Stimulated activated CD4-positive, alpha-beta T cell treated with anti-CD3 and anti-CD28 coated beads, Interleukin-15, amount 100 ng/mL, for 24 hours (primary cell): ENCODE measurements at regions not wholly inside any gene's neighbourhood (a gene's known extent, or its start where the extent isn't known, plus 50 kb on each side); places are given as distances from the start of the nearest gene placed in this dataset.
A peak's percentile ranks its signal among the peaks of the same experiment; 100 is the strongest.
"Not testable (repeated sequence)": the region's sequence is repeated elsewhere in the genome, so short reads cannot be mapped to it uniquely, and the experiment has no call there.

Experiments used
- DNase-seq: peaks from one replicate; pipeline ENCODE4 v3.0.0-alpha.2; 2020

DNA sequence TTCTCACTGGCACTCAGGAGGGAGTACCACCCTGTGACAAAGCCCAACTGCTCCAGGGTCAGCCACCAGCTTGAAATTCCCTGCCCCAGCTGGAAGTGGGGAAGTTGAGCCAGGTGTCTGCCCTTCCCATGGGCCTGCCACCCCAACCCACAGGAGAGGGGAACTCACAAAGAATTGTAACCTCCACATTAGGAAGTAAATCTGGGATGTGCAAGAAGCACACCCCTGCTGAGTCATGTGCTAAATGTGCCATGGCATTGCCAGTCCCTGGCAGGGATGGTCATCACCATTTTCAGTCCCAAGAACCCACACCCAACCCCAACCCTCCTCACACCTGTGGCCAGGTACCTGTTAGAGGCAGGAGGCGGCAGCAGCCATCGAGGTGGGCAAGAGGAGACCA lies 165.2 kb upstream of the THBS1 start:
- DNase-seq = no peak

DNA sequence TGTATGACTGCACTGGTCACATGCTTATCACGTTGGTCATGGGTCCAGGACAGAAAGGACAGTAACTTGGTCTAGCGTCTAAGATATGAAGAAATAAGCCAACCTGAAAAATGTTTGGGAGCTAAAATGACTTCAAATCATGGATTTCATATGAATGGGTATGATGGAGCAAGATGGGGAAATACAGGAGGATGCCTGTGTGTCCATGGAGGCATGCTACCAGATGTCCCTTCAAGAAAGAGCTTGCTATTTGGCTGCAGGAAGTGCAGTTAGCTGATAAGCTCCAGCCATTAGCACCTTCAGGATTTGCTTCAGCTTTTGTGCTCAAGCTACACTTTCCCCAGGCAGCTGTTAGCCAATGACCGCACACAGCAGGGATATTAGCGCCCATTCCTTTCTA lies 164.6 kb upstream of the THBS1 start:
- DNase-seq = no peak

DNA sequence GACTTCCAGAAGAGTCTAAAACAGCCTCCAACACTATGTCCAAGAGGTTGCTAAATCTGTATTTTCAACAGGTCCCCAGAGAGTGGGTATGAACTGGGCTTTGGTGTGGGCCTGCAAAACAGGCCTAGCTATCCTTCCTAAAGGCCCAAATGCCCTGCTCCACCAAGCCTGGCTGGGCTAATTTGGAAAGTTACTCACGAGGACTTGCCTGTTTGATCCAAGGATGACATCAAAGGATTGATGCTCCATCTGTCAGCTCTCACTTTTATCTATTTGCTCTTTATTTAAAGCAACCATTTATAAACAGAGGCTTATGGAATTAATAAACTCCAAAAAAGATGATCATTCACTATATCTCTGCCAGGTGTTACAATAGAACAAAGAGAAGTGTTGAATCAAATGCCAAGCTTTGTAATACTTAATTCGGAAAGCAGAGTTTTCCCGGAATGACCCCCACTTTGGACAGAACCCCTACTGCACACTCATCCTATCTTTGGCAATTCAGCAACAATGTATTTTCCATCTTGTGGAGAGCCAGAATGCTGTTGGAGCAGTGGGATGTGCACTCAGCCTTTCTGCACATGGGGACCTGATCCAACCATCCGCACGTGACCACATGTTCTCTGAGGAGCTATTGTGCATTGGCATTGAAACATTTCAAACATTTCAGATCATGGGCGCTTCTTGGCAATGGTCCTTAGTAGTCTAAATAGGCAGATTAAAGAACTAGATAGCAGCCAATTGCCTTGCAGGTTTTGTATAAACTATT lies 163.3 kb upstream of the THBS1 start:
- DNase-seq = no peak

DNA sequence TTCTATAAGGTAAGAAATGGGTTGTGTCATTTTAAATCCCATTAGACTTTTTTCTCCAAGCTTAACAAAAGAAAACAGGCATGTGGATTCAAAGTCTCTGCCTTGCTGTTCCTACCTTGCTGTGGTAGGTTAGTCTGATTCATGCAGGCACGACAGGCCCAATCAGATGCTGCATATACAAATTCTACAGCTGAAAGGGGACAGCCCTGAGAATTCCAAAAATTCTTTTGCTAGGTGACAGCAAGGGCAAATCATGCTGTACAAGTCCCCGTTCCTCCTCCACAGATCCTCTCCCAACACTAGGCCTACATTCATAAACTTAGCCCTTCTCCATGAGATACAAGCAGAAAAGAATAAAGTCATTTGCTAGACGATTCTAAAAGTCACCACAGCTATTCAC lies 161.2 kb upstream of the THBS1 start:
- no peak for DNase-seq

DNA sequence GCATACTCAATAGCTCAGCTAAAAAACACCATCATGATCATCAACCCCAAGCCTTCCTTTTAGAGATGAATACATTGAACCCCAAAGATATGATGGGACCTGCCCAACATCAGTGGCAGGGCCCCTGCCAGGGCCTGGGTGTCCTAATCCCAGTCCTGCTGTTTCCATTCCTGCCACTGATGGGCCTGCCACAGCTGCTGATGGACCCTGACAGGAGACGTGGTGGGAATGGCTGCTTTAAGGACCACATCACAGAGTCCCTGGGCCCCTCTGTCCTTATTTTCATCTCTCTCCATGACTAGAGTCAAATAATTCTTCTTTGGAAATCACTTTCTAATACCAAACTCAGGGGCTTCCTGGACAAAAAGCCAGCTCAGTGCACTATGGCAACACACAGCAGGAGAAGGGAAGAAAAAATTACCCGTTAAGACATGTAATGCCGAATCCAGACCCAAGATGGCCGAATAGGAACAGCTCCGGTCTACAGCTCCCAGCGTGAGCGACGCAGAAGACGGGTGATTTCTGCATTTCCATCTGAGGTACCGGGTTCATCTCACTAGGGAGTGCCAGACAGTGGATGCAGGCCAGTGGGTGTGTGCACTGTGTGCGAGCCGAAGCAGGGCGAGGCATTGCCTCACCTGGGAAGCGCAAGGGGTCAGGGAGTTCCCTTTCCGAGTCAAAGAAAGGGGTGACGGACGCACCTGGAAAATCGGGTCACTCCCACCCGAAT lies 160.6 kb upstream of the THBS1 start:
- not testable (repeated sequence) for DNase-seq

GRCh38 chr15:39420853-39421192 lies 160.1 kb upstream of the THBS1 start:
- not testable (repeated sequence) for DNase-seq

DNA sequence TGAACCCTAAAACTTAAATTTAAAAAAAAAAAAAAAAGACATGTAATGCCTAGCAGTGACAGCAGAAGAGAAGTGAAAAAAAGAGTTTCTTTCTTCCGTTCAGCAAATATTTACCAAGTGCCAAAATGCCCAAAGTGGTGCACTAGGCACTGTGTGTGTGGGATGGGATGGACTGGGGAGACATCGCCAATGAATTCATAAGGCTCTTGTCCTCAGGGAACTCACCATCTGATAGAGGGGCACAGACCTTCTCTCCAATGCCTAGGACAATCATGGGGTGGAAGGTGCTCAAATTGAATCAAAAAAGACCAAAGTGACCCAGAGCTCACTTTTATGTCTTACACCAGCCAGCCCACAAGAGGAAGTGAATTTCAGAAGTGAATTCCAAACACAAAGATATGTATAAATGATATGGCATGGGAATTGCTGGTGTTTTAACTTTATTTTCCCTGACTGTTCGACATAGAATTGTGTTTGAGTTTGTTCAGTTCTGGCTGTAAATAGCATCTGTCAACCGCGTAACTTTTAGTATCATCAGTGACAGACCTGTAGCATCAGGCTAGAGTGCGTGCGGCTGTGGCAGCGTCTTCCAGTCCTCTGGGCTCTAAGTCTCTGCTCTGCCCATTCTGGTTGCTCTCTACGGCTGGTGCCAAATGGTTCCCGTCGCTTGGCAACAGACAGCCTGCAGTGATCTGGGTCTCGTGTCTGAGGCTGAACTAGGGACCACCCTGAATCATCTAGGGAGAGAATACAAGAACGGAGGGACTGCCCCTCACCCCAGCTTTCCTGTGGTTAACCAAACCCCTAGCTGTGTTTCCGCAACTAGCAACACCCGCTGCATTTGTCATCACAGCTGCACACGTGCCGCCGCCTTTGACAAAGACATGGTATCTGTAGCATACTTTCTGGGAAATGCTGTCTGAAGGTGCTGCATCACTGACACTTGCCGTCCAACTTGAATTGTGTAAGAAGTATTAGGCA lies 154.0 kb upstream of the THBS1 start:
- peak; percentile 86 for DNase-seq

DNA sequence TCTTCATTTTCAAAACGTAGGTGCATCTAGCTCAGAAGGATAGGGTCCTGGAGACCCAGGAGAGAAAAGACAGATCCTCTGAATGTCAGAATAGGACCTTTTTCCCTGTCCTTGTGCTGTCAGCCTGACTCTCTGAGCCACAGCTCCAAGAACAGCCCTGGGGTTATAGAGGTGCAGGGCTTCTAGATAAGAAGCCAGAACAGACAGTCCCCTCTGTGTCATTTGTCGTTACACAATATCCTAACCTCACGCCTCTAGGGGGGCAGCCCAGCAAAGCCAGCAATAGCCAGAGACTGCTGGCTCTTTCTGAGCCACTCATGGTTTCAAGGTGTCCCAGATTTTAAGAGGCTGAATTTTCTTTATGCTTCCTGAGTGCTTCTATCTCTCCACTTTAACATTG lies 153.2 kb upstream of the THBS1 start:
- peak; percentile 9 for DNase-seq

DNA sequence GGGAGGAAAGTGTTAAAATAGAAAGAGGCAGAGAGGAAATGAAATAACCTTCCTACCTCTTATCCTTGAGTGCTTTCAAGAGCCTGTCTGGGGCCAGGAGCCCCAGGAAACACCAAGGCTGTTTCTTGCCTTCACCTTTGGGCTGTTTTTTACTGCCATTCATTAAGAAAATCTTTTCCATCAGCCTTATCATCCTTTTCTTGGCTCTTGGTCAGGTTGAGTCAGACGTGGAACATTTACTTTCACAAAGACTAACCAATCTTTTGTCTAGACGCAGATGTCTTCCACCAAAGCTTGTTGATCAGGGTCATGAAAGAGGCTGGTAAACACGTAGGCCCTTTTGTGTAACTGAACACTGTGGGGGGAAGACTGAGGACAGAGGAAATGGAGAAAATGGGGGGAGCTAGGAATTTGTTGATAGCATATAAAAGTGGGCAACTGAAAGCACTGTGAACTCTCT lies 151.0 kb upstream of the THBS1 start:
- DNase-seq = peak; percentile 24

DNA sequence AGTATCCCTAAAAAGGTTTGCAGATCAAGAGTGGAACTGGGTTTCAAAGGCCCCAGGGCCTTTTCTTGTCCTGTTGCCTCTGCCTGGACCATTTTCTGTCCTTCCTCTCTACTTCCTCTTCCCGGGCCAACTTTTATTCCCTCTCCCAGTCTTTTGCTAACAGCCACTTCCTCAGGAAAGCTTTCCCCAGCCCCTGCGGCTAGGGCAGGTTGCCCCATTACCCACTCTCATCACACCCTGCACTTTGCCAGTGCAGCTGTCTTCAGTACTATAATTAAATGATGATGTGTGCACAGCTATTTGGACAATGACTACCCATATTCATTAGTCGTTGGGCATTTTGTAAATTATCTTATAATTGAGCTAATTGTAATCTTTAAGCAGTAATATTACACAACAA lies 150.5 kb upstream of the THBS1 start:
- no peak for DNase-seq

DNA sequence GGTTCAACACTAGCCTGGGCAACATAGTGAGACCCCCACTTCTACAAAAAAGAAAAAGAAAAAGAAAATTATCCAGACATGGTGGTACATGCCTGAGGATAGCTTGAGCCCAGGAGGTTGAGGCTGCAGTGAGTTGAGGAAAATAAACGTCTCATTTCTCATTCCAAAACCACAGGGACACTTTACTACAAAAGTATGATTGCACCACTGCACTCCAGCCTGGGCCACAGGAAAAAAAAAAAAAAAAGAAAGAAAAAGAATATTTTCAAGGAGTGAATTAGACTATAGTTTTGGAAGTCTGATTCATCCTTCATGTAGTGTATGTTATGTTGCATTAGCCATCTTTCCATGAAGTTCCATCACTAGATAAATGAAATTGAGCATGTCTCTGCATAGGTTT lies 149.5 kb upstream of the THBS1 start:
- DNase-seq = no peak

- DNase-seq = no peak
These were observed 148.9 kb upstream of the THBS1 start for GRCh38 chr15:39432026-39432425.

DNA sequence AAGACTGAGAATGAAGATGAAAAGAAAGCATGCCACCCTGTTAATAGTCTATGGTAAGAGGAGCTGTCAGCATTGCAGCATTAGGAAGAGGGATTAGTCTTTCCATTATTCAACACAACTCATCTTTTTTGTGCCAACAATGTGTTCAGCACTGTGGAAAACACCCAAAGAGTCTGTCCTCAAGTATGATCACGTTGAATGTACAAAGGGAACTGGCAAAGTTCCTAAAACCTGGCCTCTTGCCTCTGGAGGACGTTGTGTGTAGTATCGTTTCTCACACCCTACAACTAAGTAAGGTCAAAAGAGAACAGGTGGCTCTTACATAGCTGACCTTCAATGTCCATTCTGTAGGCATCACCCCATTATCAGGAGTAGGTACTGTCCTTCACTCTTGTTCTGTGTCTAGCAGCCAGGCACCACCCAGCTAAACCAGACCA lies 147.9 kb upstream of the THBS1 start:
- no peak for DNase-seq

DNA sequence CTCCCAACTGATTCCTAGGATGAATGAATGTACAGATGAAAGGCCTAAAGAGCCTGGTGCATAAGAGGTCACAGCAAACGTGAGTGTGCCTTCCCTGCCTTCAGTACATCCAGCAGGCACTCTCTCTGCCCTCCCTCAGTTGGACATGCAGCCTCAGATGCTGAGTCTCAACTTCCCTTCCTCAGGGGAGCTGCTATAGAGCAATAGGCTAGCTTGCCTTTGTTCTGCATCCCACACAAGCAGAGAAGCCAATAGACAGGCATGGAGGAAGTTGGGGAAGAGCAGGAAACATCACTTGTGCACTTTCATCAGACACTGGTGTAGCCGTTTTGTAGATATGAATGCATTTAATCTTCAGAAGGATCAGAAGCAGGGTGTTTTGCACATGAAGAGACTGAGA lies 147.5 kb upstream of the THBS1 start:
- DNase-seq = no peak

GRCh38 chr15:39434163-39434562 lies 146.7 kb upstream of the THBS1 start:
- no peak for DNase-seq

DNA sequence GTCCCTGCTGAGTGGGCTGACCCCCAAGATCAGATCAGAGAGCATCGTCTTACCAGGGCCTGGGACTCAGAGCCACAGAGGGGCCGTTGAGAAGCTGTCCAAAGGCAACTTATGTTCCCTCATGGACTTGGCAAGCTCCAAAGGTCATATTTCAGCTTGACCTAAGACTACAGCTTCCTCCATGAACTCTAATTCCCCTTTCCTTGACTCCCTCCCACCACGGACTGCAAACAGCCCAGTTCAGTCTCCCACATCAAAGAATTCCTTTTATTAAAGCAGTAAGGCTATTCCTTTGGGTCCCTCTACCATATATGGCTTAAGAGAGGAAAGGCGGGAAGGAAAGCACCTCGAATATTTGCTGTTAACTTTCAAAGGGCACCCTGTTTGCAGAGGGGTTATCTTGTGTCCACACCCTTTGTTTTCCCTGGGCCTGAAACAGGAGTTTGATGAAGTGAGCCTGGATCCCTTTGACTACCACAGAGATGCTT lies 146.1 kb upstream of the THBS1 start:
- no peak for DNase-seq

DNA sequence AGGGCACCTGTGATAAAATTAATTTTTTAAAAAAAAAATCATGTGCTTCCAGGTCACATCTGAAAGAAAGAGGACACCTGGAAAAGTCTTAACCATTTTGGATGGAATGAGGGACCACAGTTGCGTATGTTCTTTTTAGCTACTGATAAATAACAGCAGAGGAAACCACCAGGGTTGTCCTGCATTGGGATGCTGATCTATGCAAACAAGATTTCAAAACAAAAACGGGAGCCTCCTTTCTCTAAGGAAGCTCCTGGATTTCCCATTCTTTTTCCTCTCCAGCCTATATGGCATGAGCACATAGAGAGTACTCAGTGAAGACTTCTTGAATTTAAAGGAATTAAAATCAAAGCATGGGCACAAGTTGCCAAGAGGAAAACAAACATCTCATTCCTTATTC lies 145.6 kb upstream of the THBS1 start:
- no peak for DNase-seq

DNA sequence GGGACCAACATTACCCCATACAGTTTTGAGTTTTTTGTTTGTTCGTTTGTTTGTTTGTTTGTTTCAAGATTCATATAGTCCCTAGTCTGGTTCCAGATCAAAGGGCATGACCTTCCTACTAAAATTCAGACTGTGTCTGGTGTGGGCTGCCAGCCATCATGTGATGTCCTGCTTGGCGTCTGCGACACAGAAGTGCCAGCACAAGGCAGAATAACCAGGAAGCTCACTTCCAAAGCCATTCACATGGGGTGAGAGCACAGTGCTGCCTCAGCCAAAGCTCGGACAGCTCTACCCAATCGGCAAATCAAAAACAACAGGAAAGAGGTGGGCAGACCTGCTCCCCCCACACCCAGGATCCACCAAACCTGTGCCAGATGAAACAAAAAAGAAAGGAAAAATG lies 142.6 kb upstream of the THBS1 start:
- DNase-seq = no peak

DNA sequence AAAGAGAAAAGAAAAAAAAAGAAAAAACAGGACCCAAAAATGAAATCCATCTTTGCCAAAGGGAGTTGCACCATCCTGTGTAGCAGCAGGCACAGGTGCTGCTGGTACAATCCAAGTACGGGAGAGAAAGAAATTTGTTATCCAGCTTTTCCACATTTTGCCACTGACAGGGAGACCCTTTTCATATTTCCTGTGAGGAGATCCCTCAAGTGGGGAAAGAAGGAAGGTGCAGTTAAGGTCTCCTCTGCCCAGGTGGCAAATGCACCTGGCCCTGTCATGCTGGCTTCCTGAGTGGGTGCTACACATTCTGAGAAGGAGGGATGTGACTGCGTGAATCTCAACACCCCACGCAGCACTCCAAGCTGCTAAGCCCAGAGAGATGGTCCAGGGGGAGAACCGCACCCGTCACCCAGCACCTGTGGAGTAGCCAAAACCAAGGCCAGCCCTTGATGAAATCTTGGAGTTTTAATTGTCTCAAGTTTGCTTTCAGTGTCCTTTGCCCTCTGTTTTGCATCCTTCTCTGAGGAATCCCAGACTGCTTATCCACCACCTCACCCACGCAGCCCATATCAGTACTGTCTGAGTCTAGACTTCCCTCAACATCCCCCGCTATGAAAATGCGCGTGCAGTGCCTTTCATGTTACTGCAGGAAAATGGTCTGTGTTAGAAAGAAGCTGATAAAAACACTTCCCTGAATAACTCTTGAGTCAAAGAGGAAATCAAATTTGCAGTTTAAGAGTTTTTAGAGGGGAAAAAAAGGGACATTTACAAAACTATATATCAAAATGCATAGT lies 141.9 kb upstream of the THBS1 start:
- DNase-seq = no peak

GRCh38 chr15:39442898-39443297 lies 138.0 kb upstream of the THBS1 start:
- no peak for DNase-seq

DNA sequence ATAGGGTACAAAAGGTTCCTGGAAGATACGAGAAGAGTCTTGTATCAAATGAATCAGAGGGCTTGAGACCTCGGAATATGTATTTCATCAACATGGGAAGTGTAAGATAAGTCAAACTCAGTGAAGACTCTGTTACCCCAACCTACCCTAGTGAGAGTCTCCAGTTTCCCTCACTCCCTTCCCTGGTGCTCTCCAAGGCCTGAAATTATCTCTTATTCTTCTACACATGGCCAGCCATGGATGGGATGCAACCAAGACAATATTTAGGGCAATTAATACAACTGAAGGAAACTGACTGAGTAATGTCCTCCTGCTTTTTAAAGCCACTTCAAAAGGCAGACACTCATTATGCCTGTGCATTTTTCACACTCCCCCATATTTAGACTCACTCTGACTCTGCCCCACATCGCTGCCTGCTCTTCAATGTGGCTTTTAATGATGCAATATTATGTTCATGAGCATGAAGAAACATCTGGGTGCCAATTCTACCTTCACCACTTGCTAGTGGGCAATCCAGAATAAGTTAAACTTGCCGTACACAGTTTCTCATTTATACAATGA lies 137.1 kb upstream of the THBS1 start:
- DNase-seq = no peak
